ENCODE measurements at regions not wholly inside any gene's neighbourhood (a gene's known extent, or its start where the extent isn't known, plus 50 kb on each side); places are given as distances from the start of the nearest gene placed in this dataset.

GRCh38 chr2:60294901-60295635, 258.4 kb downstream of the BCL11A start:
- no peak for DNase-seq (ENCODE audit: low spot score)

GRCh38 chr2:60292242-60292641, 261.2 kb downstream of the BCL11A start:
- DNase-seq (ENCODE audit: low spot score) = no peak

- DNase-seq (ENCODE audit: low spot score) = no peak
Measured at GRCh38 chr2:60290509-60290908, 262.9 kb downstream of the BCL11A start.

- no peak for DNase-seq (ENCODE audit: low spot score)
Measured at GRCh38 chr2:60285626-60286316, 267.7 kb downstream of the BCL11A start.

- no peak for DNase-seq (ENCODE audit: low spot score)
Measured at GRCh38 chr2:60283626-60284025, 269.8 kb downstream of the BCL11A start.

GRCh38 chr2:60282886-60283285, 270.6 kb downstream of the BCL11A start:
- DNase-seq (ENCODE audit: low spot score) = no peak

- no peak for DNase-seq (ENCODE audit: low spot score)
Measured at GRCh38 chr2:60281730-60282129, 271.7 kb downstream of the BCL11A start.

- DNase-seq (ENCODE audit: low spot score) = no peak
Measured at GRCh38 chr2:60280238-60280637, 273.2 kb downstream of the BCL11A start.

GRCh38 chr2:60278906-60279305, 274.5 kb downstream of the BCL11A start:
- DNase-seq (ENCODE audit: low spot score) = no peak

- DNase-seq (ENCODE audit: low spot score) = no peak
Measured at GRCh38 chr2:60275958-60276357, 277.5 kb downstream of the BCL11A start.

GRCh38 chr2:60273836-60274235, 279.6 kb downstream of the BCL11A start:
- DNase-seq (ENCODE audit: low spot score) = no peak

- no peak for DNase-seq (ENCODE audit: low spot score)
Measured at GRCh38 chr2:60271713-60272112, 281.7 kb downstream of the BCL11A start.

GRCh38 chr2:60271131-60271530, 282.3 kb downstream of the BCL11A start:
- no peak for DNase-seq (ENCODE audit: low spot score)

- no peak for DNase-seq (ENCODE audit: low spot score)
Measured at GRCh38 chr2:60268661-60269060, 284.8 kb downstream of the BCL11A start.

GRCh38 chr2:60268032-60268431, 285.4 kb downstream of the BCL11A start:
- DNase-seq (ENCODE audit: low spot score) = no peak

GRCh38 chr2:60267122-60267521, 286.3 kb downstream of the BCL11A start:
- no peak for DNase-seq (ENCODE audit: low spot score)

- DNase-seq (ENCODE audit: low spot score) = no peak
Measured at GRCh38 chr2:60262178-60262577, 291.3 kb downstream of the BCL11A start.

- DNase-seq (ENCODE audit: low spot score) = no peak
Measured at GRCh38 chr2:60260639-60261296, 292.7 kb downstream of the BCL11A start.

GRCh38 chr2:60259781-60260180, 293.7 kb downstream of the BCL11A start:
- DNase-seq (ENCODE audit: low spot score) = no peak

- DNase-seq (ENCODE audit: low spot score) = no peak
Measured at GRCh38 chr2:60252581-60253150, 300.8 kb downstream of the BCL11A start.

- DNase-seq (ENCODE audit: low spot score) = no peak
Measured at GRCh38 chr2:60251247-60251646, 302.2 kb downstream of the BCL11A start.

- no peak for DNase-seq (ENCODE audit: low spot score)
Measured at GRCh38 chr2:60249879-60250278, 303.6 kb downstream of the BCL11A start.

GRCh38 chr2:60247471-60247870, 306.0 kb downstream of the BCL11A start:
- DNase-seq (ENCODE audit: low spot score) = no peak

Measured in AG08395 (cell line).